Small intestine (tissue), 7 donors: ENCODE measurements at regions not wholly inside any gene's neighbourhood (a gene's known extent, or its start where the extent isn't known, plus 50 kb on each side); places are given as distances from the start of the nearest gene placed in this dataset.
"Not testable (repeated sequence)": the region's sequence is repeated elsewhere in the genome, so short reads cannot be mapped to it uniquely, and the experiment has no call there.

Experiments used
- DNase-seq, 2 donors: peaks; one replicate each; pipeline versions ENCODE4 v3.0.0 to v3.0.0-alpha.2; 2013
- FAIRE-seq: peaks from 2 replicates; lab custom pipeline; 2012; peaks lifted over from hg19 to GRCh38; lab: Jason Lieb, UNC
- H3K27ac ChIP-seq, 3 donors: one replicate each; pipeline ENCODE4 v1.5.1; 2013; ENCODE audit warnings: low read length in 2 of 3, mild to moderate bottlenecking in 2 of 3, control low read depth in 1 of 3, inconsistent platforms in 1 of 3, low read depth in 1 of 3, moderate library complexity in 1 of 3
- H3K27me3 ChIP-seq, 3 donors: one replicate each; pipeline ENCODE4 v1.6.1; 2013; ENCODE audit warnings: low read length in 3 of 3, inconsistent platforms in 1 of 3; ENCODE audit not compliant: control insufficient read depth in 3 of 3, insufficient read depth in 3 of 3
- H3K36me3 ChIP-seq, 3 donors: one replicate each; pipeline ENCODE4 v1.6.1; 2013; ENCODE audit warnings: low read length in 3 of 3, inconsistent platforms in 1 of 3, low read depth in 1 of 3, mild to moderate bottlenecking in 1 of 3, moderate library complexity in 1 of 3; ENCODE audit not compliant: control insufficient read depth in 3 of 3, insufficient read depth in 2 of 3
- H3K4me1 ChIP-seq, 3 donors: one replicate each; pipeline ENCODE4 v1.6.1; 2013; ENCODE audit warnings: low read length in 2 of 3, inconsistent platforms in 1 of 3, low read depth in 1 of 3, mild to moderate bottlenecking in 1 of 3, moderate library complexity in 1 of 3; ENCODE audit not compliant: control insufficient read depth in 3 of 3, insufficient read depth in 2 of 3
- H3K4me3 ChIP-seq, 3 donors: one replicate each; pipeline ENCODE4 v1.5.1; 2013; ENCODE audit warnings: low read length in 3 of 3, control low read depth in 1 of 3, inconsistent platforms in 1 of 3, low read depth in 1 of 3, mild to moderate bottlenecking in 1 of 3, moderate library complexity in 1 of 3
- H3K9me3 ChIP-seq, 2 donors: one replicate each; pipeline ENCODE4 v1.6.1; 2013; ENCODE audit warnings: low read depth in 1 of 2, low read length in 1 of 2; ENCODE audit not compliant: control insufficient read depth in 2 of 2, insufficient read depth in 1 of 2
- WGBS, 3 donors: extraction: QIAGEN DNeasy Blood & Tissue Kit; methylation state at CpG; one replicate each; pipeline ENCODE4 v1.1.7; 2013; 5-methylcytosine and 5-hydroxymethylcytosine counted together
- donor health status: healthy with polysubstance abuse.
- donor health status: control.
- donor health status: control.
- donor health status: Bipolar disorder and iron deficiency.
- donor health status: healthy.

- FAIRE-seq, H3K4me3 ChIP-seq, H3K9me3 ChIP-seq, H3K36me3 ChIP-seq, H3K27me3 ChIP-seq: not testable (repeated sequence)
- peak overlapping the region; percentile 80 to 95 (median 91) for H3K27ac ChIP-seq
- peak in 1 of 2 donors; percentile 24 for DNase-seq
- H3K4me1 ChIP-seq, result peaks cover 0 to 31% (median 5%) of the 10 kb centered on the region in 3 donors
- 31 to 57% (median 48%) methylated on average over 34 to 42 of the region's 46 CpGs for WGBS, 3 donors
These were observed 148.1 kb upstream of the ZNF469 start for GRCh38 chr16:88234421-88235271.

GRCh38 chr16:88235691-88236090, 147.1 kb upstream of the ZNF469 start:
- not testable (repeated sequence) for H3K9me3 ChIP-seq, H3K27me3 ChIP-seq, H3K4me3 ChIP-seq, FAIRE-seq, H3K36me3 ChIP-seq
- DNase-seq, result peak; percentile 83 to 92
- 11 to 66% (median 39%) methylated on average over 6 of the region's 6 CpGs for WGBS, 3 donors
- Histone ChIP-seq H3K4me1 (peaks cover 0 to 31% (median 5%) of the 10 kb centered on the region in 3 donors), H3K27ac (peak overlapping the region; percentile 80 to 95 (median 91))

GRCh38 chr16:88236229-88236628, 146.5 kb upstream of the ZNF469 start:
- 19 to 51% (median 33%) methylated on average over 7 of the region's 9 CpGs for WGBS, 3 donors
- Histone ChIP-seq H3K27ac (peak overlapping the region; percentile 62 to 80 (median 72)), H3K4me1 (peaks cover 0 to 31% (median 5%) of the 10 kb centered on the region in 3 donors)
- not testable (repeated sequence) for H3K4me3 ChIP-seq, H3K36me3 ChIP-seq, H3K27me3 ChIP-seq, H3K9me3 ChIP-seq, FAIRE-seq
- peak; percentile 50 to 59 for DNase-seq

GRCh38 chr16:88237314-88237713, 145.4 kb upstream of the ZNF469 start:
- not testable (repeated sequence) for H3K9me3 ChIP-seq, H3K4me3 ChIP-seq, H3K36me3 ChIP-seq, DNase-seq, FAIRE-seq, H3K27me3 ChIP-seq
- peaks cover 0 to 31% (median 5%) of the 10 kb centered on the region in 3 donors for H3K4me1 ChIP-seq
- peak overlapping the region in 2 of 3 donors; percentile 55 to 82 for H3K27ac ChIP-seq
- WGBS, 3 donors, result 19 to 50% (median 50%) methylated on average over 6 to 7 of the region's 9 CpGs

GRCh38 chr16:88237761-88238415, 144.9 kb upstream of the ZNF469 start:
- Histone ChIP-seq H3K27ac (peak overlapping the region; percentile 33 to 82 (median 76)), H3K4me1 (peaks cover 0 to 31% (median 5%) of the 10 kb centered on the region in 3 donors)
- not testable (repeated sequence) for H3K4me3 ChIP-seq, FAIRE-seq, H3K9me3 ChIP-seq, DNase-seq, H3K36me3 ChIP-seq, H3K27me3 ChIP-seq
- WGBS, 3 donors, result 43 to 68% (median 58%) methylated on average over 8 to 10 of the region's 10 CpGs

- DNase-seq (peak; percentile 85 to 94), FAIRE-seq (peak; percentile 96)
- Histone ChIP-seq H3K4me1 (peaks cover 0 to 31% (median 5%) of the 10 kb centered on the region in 3 donors), H3K27ac (peak overlapping the region; percentile 33 to 82 (median 76))
- H3K4me3 ChIP-seq, H3K9me3 ChIP-seq, H3K36me3 ChIP-seq, H3K27me3 ChIP-seq: not testable (repeated sequence)
- WGBS, 3 donors, result 9 to 23% (median 18%) methylated on average over 5 to 6 of the region's 8 CpGs
These were observed 144.0 kb upstream of the ZNF469 start for GRCh38 chr16:88238732-88239274.

GRCh38 chr16:88240118-88240517, 142.6 kb upstream of the ZNF469 start:
- not testable (repeated sequence) for FAIRE-seq, H3K27ac ChIP-seq, DNase-seq

GRCh38 chr16:88240776-88241175, 142.0 kb upstream of the ZNF469 start:
- not testable (repeated sequence) for H3K36me3 ChIP-seq, H3K4me3 ChIP-seq, H3K9me3 ChIP-seq, FAIRE-seq, H3K27ac ChIP-seq, DNase-seq, H3K27me3 ChIP-seq
- H3K4me1 ChIP-seq, result peaks cover 0 to 17% (median 3%) of the 10 kb centered on the region in 3 donors
- 75 to 85% (median 77%) methylated on average over 10 to 11 of the region's 11 CpGs for WGBS, 3 donors

More at GRCh38 chr16:88240118-88240517, 142.6 kb upstream of the ZNF469 start:
- not testable (repeated sequence) for H3K9me3 ChIP-seq, H3K4me3 ChIP-seq, H3K27me3 ChIP-seq, H3K36me3 ChIP-seq
- 63 to 72% (median 72%) methylated on average over 7 to 8 of the region's 8 CpGs for WGBS, 3 donors
- H3K4me1 ChIP-seq, result peaks cover 0 to 23% (median 3%) of the 10 kb centered on the region in 3 donors
